Astrocyte (in vitro differentiated cells and primary cell): ENCODE measurements at regions not wholly inside any gene's neighbourhood (a gene's known extent, or its start where the extent isn't known, plus 50 kb on each side); places are given as distances from the start of the nearest gene placed in this dataset.

Experiments
- DNase-seq: peaks from one replicate; pipeline ENCODE4 v3.0.0-alpha.2; 2010; ENCODE audit warnings: low read depth
- FAIRE-seq: peaks from 2 replicates; lab custom pipeline; 2011; peaks lifted over from hg19 to GRCh38; lab: Jason Lieb, UNC
- H2AFZ ChIP-seq: 2 replicates; pipeline ENCODE4 v1.6.0; 2012; ENCODE audit warnings: low read depth, low read length, inconsistent platforms
- H3K27ac ChIP-seq: 2 replicates; pipeline ENCODE4 v1.5.1; 2011; ENCODE audit warnings: low read depth, low read length, inconsistent platforms
- H3K27me3 ChIP-seq: 2 replicates; pipeline ENCODE4 v1.6.0; 2011; ENCODE audit warnings: low read length, inconsistent platforms; ENCODE audit not compliant: insufficient read depth
- H3K36me3 ChIP-seq: 2 replicates; pipeline ENCODE4 v1.5.1; 2011; ENCODE audit warnings: low read length, inconsistent platforms; ENCODE audit not compliant: insufficient read depth
- H3K4me1 ChIP-seq: 2 replicates; pipeline ENCODE4 v1.5.1; 2011; ENCODE audit warnings: low read length, inconsistent platforms; ENCODE audit not compliant: insufficient read depth
- H3K4me2 ChIP-seq: 2 replicates; pipeline ENCODE4 v1.6.0; 2012; ENCODE audit warnings: low read length, inconsistent platforms
- H3K4me3 ChIP-seq: 2 replicates; pipeline ENCODE4 v1.5.1; 2011; ENCODE audit warnings: low read depth, mild to moderate bottlenecking, low read length, inconsistent platforms; ENCODE audit not compliant: insufficient read depth
- H3K79me2 ChIP-seq: 2 replicates; pipeline ENCODE4 v1.6.0; 2012; ENCODE audit warnings: mild to moderate bottlenecking, low read length, inconsistent platforms; ENCODE audit not compliant: insufficient read depth
- H3K9ac ChIP-seq: 2 replicates; pipeline ENCODE4 v1.6.0; 2012; ENCODE audit warnings: mild to moderate bottlenecking, low read length, inconsistent platforms
- H3K9me3 ChIP-seq: 2 replicates; pipeline ENCODE4 v1.5.1; 2012; ENCODE audit warnings: low read depth, mild to moderate bottlenecking, low read length, inconsistent platforms; ENCODE audit not compliant: insufficient read depth
- H4K20me1 ChIP-seq: 2 replicates; pipeline ENCODE4 v1.6.0; 2012; ENCODE audit warnings: low read length, inconsistent platforms; ENCODE audit not compliant: insufficient read depth
- H3K27ac Mint-ChIP-seq: one replicate; pipeline ENCODE4 v1.8.0; 2021; ENCODE audit warnings: mild to moderate bottlenecking, mixed read lengths; ENCODE audit not compliant: unreplicated experiment
- H3K27me3 Mint-ChIP-seq: one replicate; pipeline ENCODE4 v1.8.0; 2021; ENCODE audit warnings: low read depth, mixed read lengths; ENCODE audit not compliant: unreplicated experiment
- H3K36me3 Mint-ChIP-seq: one replicate; pipeline ENCODE4 v1.8.0; 2021; ENCODE audit warnings: low read depth, mixed read lengths; ENCODE audit not compliant: unreplicated experiment
- H3K4me1 Mint-ChIP-seq: one replicate; pipeline ENCODE4 v1.8.0; 2021; ENCODE audit warnings: low read depth, mixed read lengths; ENCODE audit not compliant: unreplicated experiment
- H3K4me3 Mint-ChIP-seq: one replicate; pipeline ENCODE4 v1.8.0; 2021; ENCODE audit warnings: mild to moderate bottlenecking, moderate library complexity, mixed read lengths; ENCODE audit not compliant: unreplicated experiment
- H3K9me3 Mint-ChIP-seq: one replicate; pipeline ENCODE4 v1.8.0; 2021; ENCODE audit warnings: mild to moderate bottlenecking, mixed read lengths; ENCODE audit not compliant: unreplicated experiment
- EZH2 ChIP-seq: IDR thresholded peaks from 2 replicates; pipeline ENCODE4 v1.6.1; 2012; ENCODE audit warnings: mild to moderate bottlenecking, low read length, inconsistent platforms; ENCODE audit not compliant: insufficient read depth
- TF ChIP-seq, protein P1 (sequence below): IDR thresholded peaks from 2 replicates; pipeline ENCODE4 v1.5.1; 2011; ENCODE audit warnings: low read depth, mild to moderate bottlenecking, inconsistent platforms, low read length, moderate library complexity; ENCODE audit not compliant: insufficient read depth

DNA sequence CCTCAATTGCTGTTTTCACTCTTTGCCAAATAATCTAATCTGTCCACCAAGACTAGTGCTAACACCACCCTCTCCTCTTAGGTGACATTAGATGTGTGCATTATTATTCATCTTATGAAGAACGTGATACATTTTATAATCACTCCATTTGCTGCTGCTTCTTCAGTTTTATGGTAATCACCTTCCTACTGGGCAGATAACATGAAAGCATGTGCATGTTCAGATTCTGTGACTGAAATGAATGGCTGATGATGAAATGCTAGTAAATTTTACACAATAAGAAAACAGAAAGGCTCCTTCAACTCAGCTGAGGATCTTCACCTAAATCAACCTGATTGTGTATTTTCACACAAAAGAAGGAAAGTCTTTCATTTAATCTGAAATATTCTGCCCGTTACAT lies 577.6 kb downstream of the CSNK1G3 start:
- H3K4me1 Mint-ChIP-seq: peaks cover 4% of the 10 kb centered on the region
- Histone ChIP-seq H3K36me3 (no peaks in the 10 kb centered on the region), H3K4me1 (no peaks in the 10 kb centered on the region), H3K4me3 (no peak overlapping the region), H3K4me2 (no peak overlapping the region), H3K79me2 (no peaks in the 10 kb centered on the region), H3K9me3 (no peaks in the 10 kb centered on the region), H4K20me1 (no peaks in the 10 kb centered on the region), H2AFZ (no peak overlapping the region), H3K27ac (no peak overlapping the region), H3K9ac (no peak overlapping the region), H3K27me3 (no peaks in the 10 kb centered on the region)
- H3K4me3 Mint-ChIP-seq: no peak overlapping the region
- H3K27me3 Mint-ChIP-seq: no peaks in the 10 kb centered on the region
- no peaks in the 10 kb centered on the region for H3K9me3 Mint-ChIP-seq
- DNase-seq: no peak
- H3K36me3 Mint-ChIP-seq: no peaks in the 10 kb centered on the region
- no peak overlapping the region for H3K27ac Mint-ChIP-seq
- TF ChIP-seq EZH2: no peak
- FAIRE-seq: no peak

DNA sequence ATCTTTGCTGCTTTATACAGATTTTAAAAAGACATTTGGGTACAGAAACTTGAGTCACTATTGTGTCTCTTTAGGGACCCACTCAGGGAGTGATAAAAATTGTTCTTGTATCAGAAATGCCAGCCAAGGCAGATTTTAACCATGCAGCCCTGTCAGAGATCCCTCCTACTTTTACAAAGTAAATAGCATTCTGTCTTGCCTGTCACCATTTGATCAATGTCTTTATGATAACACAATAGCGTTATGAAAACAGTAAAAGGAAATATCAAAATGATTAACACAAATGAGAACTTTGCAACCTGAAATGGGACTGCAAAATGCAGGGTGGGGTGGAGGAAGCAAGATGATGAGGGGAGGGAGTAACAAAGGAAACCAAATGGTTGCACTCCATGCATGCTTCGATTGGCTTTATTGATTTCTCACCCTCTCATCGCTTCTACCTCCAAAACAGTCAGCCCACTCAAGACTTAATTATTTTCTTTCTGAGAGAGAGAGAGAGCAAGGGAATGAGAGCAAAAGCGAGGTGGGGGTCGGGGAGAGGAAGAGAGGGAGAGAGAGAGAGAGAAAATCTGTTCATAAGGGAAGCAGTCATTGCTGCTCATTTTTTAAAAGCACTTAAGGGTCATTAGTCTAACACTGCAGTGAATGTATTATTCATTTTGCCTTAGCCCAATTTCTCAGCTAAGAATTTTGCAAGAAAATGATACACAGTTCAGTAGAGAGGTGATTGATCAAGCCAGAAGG lies 576.5 kb downstream of the CSNK1G3 start:
- Mint-ChIP-seq H3K4me1 (peaks cover 4% of the 10 kb centered on the region), H3K9me3 (no peaks in the 10 kb centered on the region), H3K27ac (no peak overlapping the region), H3K4me3 (no peak overlapping the region), H3K27me3 (no peaks in the 10 kb centered on the region), H3K36me3 (no peaks in the 10 kb centered on the region)
- no peak overlapping the region for H3K9ac ChIP-seq
- no peak overlapping the region for H2AFZ ChIP-seq
- H3K27ac ChIP-seq: no peak overlapping the region
- H3K36me3 ChIP-seq: no peaks in the 10 kb centered on the region
- H3K9me3 ChIP-seq: no peaks in the 10 kb centered on the region
- no peaks in the 10 kb centered on the region for H3K4me1 ChIP-seq
- H4K20me1 ChIP-seq: no peaks in the 10 kb centered on the region
- no peaks in the 10 kb centered on the region for H3K27me3 ChIP-seq
- no peak for FAIRE-seq
- no peaks in the 10 kb centered on the region for H3K79me2 ChIP-seq
- DNase-seq: no peak
- TF ChIP-seq EZH2: no peak
- TF ChIP-seq, protein P1, sequence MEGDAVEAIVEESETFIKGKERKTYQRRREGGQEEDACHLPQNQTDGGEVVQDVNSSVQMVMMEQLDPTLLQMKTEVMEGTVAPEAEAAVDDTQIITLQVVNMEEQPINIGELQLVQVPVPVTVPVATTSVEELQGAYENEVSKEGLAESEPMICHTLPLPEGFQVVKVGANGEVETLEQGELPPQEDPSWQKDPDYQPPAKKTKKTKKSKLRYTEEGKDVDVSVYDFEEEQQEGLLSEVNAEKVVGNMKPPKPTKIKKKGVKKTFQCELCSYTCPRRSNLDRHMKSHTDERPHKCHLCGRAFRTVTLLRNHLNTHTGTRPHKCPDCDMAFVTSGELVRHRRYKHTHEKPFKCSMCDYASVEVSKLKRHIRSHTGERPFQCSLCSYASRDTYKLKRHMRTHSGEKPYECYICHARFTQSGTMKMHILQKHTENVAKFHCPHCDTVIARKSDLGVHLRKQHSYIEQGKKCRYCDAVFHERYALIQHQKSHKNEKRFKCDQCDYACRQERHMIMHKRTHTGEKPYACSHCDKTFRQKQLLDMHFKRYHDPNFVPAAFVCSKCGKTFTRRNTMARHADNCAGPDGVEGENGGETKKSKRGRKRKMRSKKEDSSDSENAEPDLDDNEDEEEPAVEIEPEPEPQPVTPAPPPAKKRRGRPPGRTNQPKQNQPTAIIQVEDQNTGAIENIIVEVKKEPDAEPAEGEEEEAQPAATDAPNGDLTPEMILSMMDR: no peak
- no peak overlapping the region for H3K4me3 ChIP-seq
- H3K4me2 ChIP-seq: no peak overlapping the region

DNA sequence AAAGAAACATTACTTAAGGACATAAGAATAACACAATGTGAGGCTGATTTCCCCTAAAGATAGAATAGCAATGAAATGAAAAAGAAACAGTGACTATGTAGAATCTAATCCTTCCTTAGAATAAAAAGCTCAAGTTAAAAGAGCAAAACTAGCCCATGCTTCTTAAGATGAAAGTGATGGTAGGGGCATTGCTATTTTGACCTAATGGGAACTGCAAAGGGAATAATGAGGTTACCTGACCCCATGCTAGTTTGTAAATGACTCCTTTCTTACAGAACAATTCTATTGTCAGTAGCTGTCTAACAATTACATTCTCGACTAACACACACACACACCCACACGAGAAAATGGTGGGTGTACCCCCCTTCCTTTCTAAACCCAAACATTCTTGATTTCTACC lies 575.8 kb downstream of the CSNK1G3 start:
- FAIRE-seq: no peak

More for the DNA sequence above, 575.8 kb downstream of the CSNK1G3 start:
- H3K79me2 ChIP-seq: no peaks in the 10 kb centered on the region
- Mint-ChIP-seq H3K4me1 (peaks cover 4% of the 10 kb centered on the region), H3K9me3 (no peaks in the 10 kb centered on the region), H3K27ac (no peak overlapping the region), H3K4me3 (no peak overlapping the region), H3K36me3 (no peaks in the 10 kb centered on the region), H3K27me3 (no peaks in the 10 kb centered on the region)
- H3K4me3 ChIP-seq: no peak overlapping the region
- H2AFZ ChIP-seq: no peak overlapping the region
- H3K36me3 ChIP-seq: no peaks in the 10 kb centered on the region
- no peaks in the 10 kb centered on the region for H3K27me3 ChIP-seq
- H3K9me3 ChIP-seq: no peaks in the 10 kb centered on the region
- H3K27ac ChIP-seq: no peak overlapping the region
- no peaks in the 10 kb centered on the region for H3K4me1 ChIP-seq
- no peak overlapping the region for H3K9ac ChIP-seq
- H4K20me1 ChIP-seq: no peaks in the 10 kb centered on the region
- no peak for DNase-seq
- H3K4me2 ChIP-seq: no peak overlapping the region
- TF ChIP-seq, protein P1: no peak
- no peak for TF ChIP-seq EZH2
